Activated T-helper 1 cell treated with anti-CD3 and anti-CD28 coated beads, Interleukin-12 subunit alpha, Interleukin-12 subunit beta, Interleukin-2, Interleukin-4 antibody, amounts not matched to agents 30 ng/mL and 10 ng/mL and 1 ng/mL, durations not matched to agents 14 hours and 24 hours and 36 hours (primary cell): ENCODE measurements at regions not wholly inside any gene's neighbourhood (a gene's known extent, or its start where the extent isn't known, plus 50 kb on each side); places are given as distances from the start of the nearest gene placed in this dataset.

ENCODE experiments used
- DNase-seq: peaks from one replicate; pipeline ENCODE4 v3.0.0; 2021; ENCODE audit warnings: low spot score
- H3K27ac Mint-ChIP-seq: one replicate; pipeline ENCODE4 v1.8.0; 2021; ENCODE audit warnings: mild to moderate bottlenecking, mixed read lengths
- H3K27me3 Mint-ChIP-seq: one replicate; pipeline ENCODE4 v1.8.0; 2022; ENCODE audit warnings: mild to moderate bottlenecking, moderate library complexity, mixed read lengths; ENCODE audit not compliant: insufficient read depth
- H3K36me3 Mint-ChIP-seq: one replicate; pipeline ENCODE4 v1.8.0; 2021; ENCODE audit warnings: low read depth, mixed read lengths
- H3K4me1 Mint-ChIP-seq: one replicate; pipeline ENCODE4 v1.8.0; 2021; ENCODE audit warnings: low read depth, mixed read lengths
- H3K4me3 Mint-ChIP-seq: one replicate; pipeline ENCODE4 v1.8.0; 2021; ENCODE audit warnings: mild to moderate bottlenecking, moderate library complexity, mixed read lengths
- H3K9me3 Mint-ChIP-seq: one replicate; pipeline ENCODE4 v1.8.0; 2021; ENCODE audit warnings: mixed read lengths
- intact Hi-C: fragments of 100-400 bp; cut with micrococcal nuclease; formaldehyde crosslinking; loops from one replicate; pipeline ENCODE4 v1.15.1; 2024

- no peak overlapping the region for H3K27ac Mint-ChIP-seq
- H3K9me3 Mint-ChIP-seq: no peaks in the 10 kb centered on the region
- DNase-seq: no peak
- H3K27me3 Mint-ChIP-seq: no peaks in the 10 kb centered on the region
- no peak overlapping the region for H3K4me3 Mint-ChIP-seq
- H3K36me3 Mint-ChIP-seq: no peaks in the 10 kb centered on the region
- intact Hi-C loops: no loop called here
- no peaks in the 10 kb centered on the region for H3K4me1 Mint-ChIP-seq
These were observed 331.8 kb downstream of the FAT3 start for GRCh38 chr11:92556431-92556830.

GRCh38 chr11:92557879-92558278 lies 333.3 kb downstream of the FAT3 start:
- H3K4me1 Mint-ChIP-seq: no peaks in the 10 kb centered on the region
- no peaks in the 10 kb centered on the region for H3K27me3 Mint-ChIP-seq

GRCh38 chr11:92558323-92558722 lies 333.7 kb downstream of the FAT3 start:
- no peaks in the 10 kb centered on the region for H3K4me1 Mint-ChIP-seq
- no peak overlapping the region for H3K27ac Mint-ChIP-seq
- H3K9me3 Mint-ChIP-seq: no peaks in the 10 kb centered on the region
- DNase-seq: no peak
- no peaks in the 10 kb centered on the region for H3K36me3 Mint-ChIP-seq
- no peak overlapping the region for H3K4me3 Mint-ChIP-seq
- H3K27me3 Mint-ChIP-seq: no peaks in the 10 kb centered on the region
- intact Hi-C loops: no loop called here

More at GRCh38 chr11:92557879-92558278, 333.3 kb downstream of the FAT3 start:
- no peaks in the 10 kb centered on the region for H3K9me3 Mint-ChIP-seq
- H3K4me3 Mint-ChIP-seq: no peak overlapping the region
- DNase-seq: no peak
- no peak overlapping the region for H3K27ac Mint-ChIP-seq
- no peaks in the 10 kb centered on the region for H3K36me3 Mint-ChIP-seq
- intact Hi-C loops: no loop called here

GRCh38 chr11:92569726-92570125 lies 345.1 kb downstream of the FAT3 start:
- Mint-ChIP-seq H3K4me3 (no peak overlapping the region), H3K27ac (no peak overlapping the region), H3K36me3 (no peaks in the 10 kb centered on the region), H3K27me3 (no peaks in the 10 kb centered on the region), H3K9me3 (no peaks in the 10 kb centered on the region), H3K4me1 (no peaks in the 10 kb centered on the region)
- intact Hi-C loops: no loop called here
- DNase-seq: no peak

GRCh38 chr11:92572559-92572958 lies 347.9 kb downstream of the FAT3 start:
- H3K4me3 Mint-ChIP-seq: no peak overlapping the region
- H3K9me3 Mint-ChIP-seq: no peaks in the 10 kb centered on the region
- no peaks in the 10 kb centered on the region for H3K36me3 Mint-ChIP-seq
- no peak overlapping the region for H3K27ac Mint-ChIP-seq
- no peaks in the 10 kb centered on the region for H3K4me1 Mint-ChIP-seq
- no peak for DNase-seq
- intact Hi-C loops: no loop called here
- no peaks in the 10 kb centered on the region for H3K27me3 Mint-ChIP-seq

GRCh38 chr11:92576315-92576714 lies 351.7 kb downstream of the FAT3 start:
- Mint-ChIP-seq H3K36me3 (no peaks in the 10 kb centered on the region), H3K27ac (no peak overlapping the region), H3K4me3 (no peak overlapping the region), H3K27me3 (no peaks in the 10 kb centered on the region), H3K9me3 (no peaks in the 10 kb centered on the region), H3K4me1 (no peaks in the 10 kb centered on the region)
- intact Hi-C loops: no loop called here
- DNase-seq: no peak

GRCh38 chr11:92580908-92581307 lies 356.3 kb downstream of the FAT3 start:
- H3K27me3 Mint-ChIP-seq: no peaks in the 10 kb centered on the region
- DNase-seq: no peak
- H3K4me1 Mint-ChIP-seq: no peaks in the 10 kb centered on the region
- no peaks in the 10 kb centered on the region for H3K36me3 Mint-ChIP-seq
- H3K27ac Mint-ChIP-seq: no peak overlapping the region
- no peaks in the 10 kb centered on the region for H3K9me3 Mint-ChIP-seq
- intact Hi-C loops: no loop called here
- no peak overlapping the region for H3K4me3 Mint-ChIP-seq

GRCh38 chr11:92588393-92588792 lies 363.8 kb downstream of the FAT3 start:
- intact Hi-C loops: no loop called here
- H3K36me3 Mint-ChIP-seq: no peaks in the 10 kb centered on the region
- no peak overlapping the region for H3K4me3 Mint-ChIP-seq
- H3K27me3 Mint-ChIP-seq: no peaks in the 10 kb centered on the region
- no peak overlapping the region for H3K27ac Mint-ChIP-seq
- no peak for DNase-seq
- H3K9me3 Mint-ChIP-seq: no peaks in the 10 kb centered on the region
- H3K4me1 Mint-ChIP-seq: no peaks in the 10 kb centered on the region

GRCh38 chr11:92589512-92589911 lies 364.9 kb downstream of the FAT3 start:
- intact Hi-C loops: no loop called here
- Mint-ChIP-seq H3K4me3 (no peak overlapping the region), H3K4me1 (no peaks in the 10 kb centered on the region), H3K27me3 (no peaks in the 10 kb centered on the region), H3K36me3 (no peaks in the 10 kb centered on the region), H3K27ac (no peak overlapping the region), H3K9me3 (no peaks in the 10 kb centered on the region)
- no peak for DNase-seq

GRCh38 chr11:92591521-92591920 lies 366.9 kb downstream of the FAT3 start:
- no peak for DNase-seq
- Mint-ChIP-seq H3K27me3 (no peaks in the 10 kb centered on the region), H3K36me3 (no peaks in the 10 kb centered on the region), H3K9me3 (no peaks in the 10 kb centered on the region), H3K4me3 (no peak overlapping the region), H3K27ac (no peak overlapping the region), H3K4me1 (no peaks in the 10 kb centered on the region)
- intact Hi-C loops: no loop called here

GRCh38 chr11:92594251-92594650 lies 369.6 kb downstream of the FAT3 start:
- Mint-ChIP-seq H3K4me1 (no peaks in the 10 kb centered on the region), H3K36me3 (no peaks in the 10 kb centered on the region), H3K9me3 (no peaks in the 10 kb centered on the region), H3K4me3 (no peak overlapping the region), H3K27me3 (no peaks in the 10 kb centered on the region), H3K27ac (no peak overlapping the region)
- DNase-seq: no peak
- intact Hi-C loops: no loop called here

- Mint-ChIP-seq H3K4me1 (no peaks in the 10 kb centered on the region), H3K4me3 (no peak overlapping the region), H3K9me3 (no peaks in the 10 kb centered on the region), H3K36me3 (no peaks in the 10 kb centered on the region), H3K27me3 (no peaks in the 10 kb centered on the region), H3K27ac (no peak overlapping the region)
- DNase-seq: no peak
- intact Hi-C loops: no loop called here
These were observed 370.4 kb downstream of the FAT3 start for GRCh38 chr11:92595052-92595451.

GRCh38 chr11:92596596-92597317 lies 372.1 kb downstream of the FAT3 start:
- Mint-ChIP-seq H3K27me3 (no peaks in the 10 kb centered on the region), H3K36me3 (no peaks in the 10 kb centered on the region), H3K4me1 (no peaks in the 10 kb centered on the region), H3K9me3 (no peaks in the 10 kb centered on the region), H3K4me3 (no peak overlapping the region), H3K27ac (no peak overlapping the region)
- DNase-seq: no peak
- intact Hi-C loops: no loop called here

GRCh38 chr11:92601048-92601447 lies 368.4 kb upstream of the MTNR1B start:
- intact Hi-C loops: no loop called here
- Mint-ChIP-seq H3K36me3 (no peaks in the 10 kb centered on the region), H3K4me3 (no peak overlapping the region), H3K27ac (no peak overlapping the region), H3K4me1 (no peaks in the 10 kb centered on the region), H3K9me3 (no peaks in the 10 kb centered on the region), H3K27me3 (no peaks in the 10 kb centered on the region)
- DNase-seq: no peak
